A673 (cell line): ENCODE measurements at regions not wholly inside any gene's neighbourhood (a gene's known extent, or its start where the extent isn't known, plus 50 kb on each side); places are given as distances from the start of the nearest gene placed in this dataset.

ENCODE experiments used
- CTCF ChIP-seq: fragments of 300-800, 200-600 bp; sonication (generic); conservative IDR thresholded peaks from 2 replicates; pipeline ENCODE4 v1.5.1; 2017; ENCODE audit warnings: low read depth, mild to moderate bottlenecking, antibody characterized with exemption, low read length, moderate library complexity, mixed read lengths
- EZH2 ChIP-seq: fragments of 200-600 bp; sonication (generic); IDR thresholded peaks from 2 replicates; pipeline ENCODE4 v1.6.1; 2017; ENCODE audit warnings: borderline replicate concordance, low read depth, mild to moderate bottlenecking, mixed read lengths, antibody characterized with exemption, low read length; ENCODE audit not compliant: poor library complexity, severe bottlenecking

DNA sequence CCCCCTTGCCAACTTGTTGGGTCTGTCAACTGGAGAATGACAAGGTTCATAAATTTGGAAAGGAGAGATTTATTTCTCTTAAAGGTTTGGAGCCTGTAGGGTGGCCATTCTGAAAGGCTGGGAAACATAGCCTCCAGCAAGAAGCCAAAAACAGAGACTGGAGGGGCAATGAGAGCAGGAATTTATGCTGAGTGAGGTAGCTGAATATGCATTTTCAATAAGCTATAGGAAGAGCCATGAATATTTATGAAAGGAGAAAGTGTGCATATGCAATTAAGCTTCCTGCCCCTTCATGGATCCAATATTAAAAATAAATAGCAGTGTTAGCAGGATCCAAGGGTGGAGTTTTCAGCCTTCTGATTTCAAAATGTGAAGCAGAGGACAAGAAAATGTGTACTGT lies 306.1 kb upstream of the LRRC3B start:
- TF ChIP-seq CTCF (no peak), EZH2 (no peak)
